Keratinocyte (primary cell): ENCODE measurements at regions not wholly inside any gene's neighbourhood (a gene's known extent, or its start where the extent isn't known, plus 50 kb on each side); places are given as distances from the start of the nearest gene placed in this dataset.

Experiments
- CTCF ChIP-seq, 3 experiments: IDR thresholded peaks in 1 of 3; conservative IDR thresholded peaks in 1 of 3; optimal IDR thresholded peaks in 1 of 3; 2 replicates in 2 of 3; 3 replicates in 1 of 3; pipeline versions ENCODE3 to v1.5.1; 2011; ENCODE audit warnings: low read length in 3 of 3, mild to moderate bottlenecking in 3 of 3, moderate library complexity in 2 of 3, control low read depth in 1 of 3, inconsistent platforms in 1 of 3; ENCODE audit not compliant: insufficient read depth in 2 of 3; ENCODE audit errors: extremely low read depth in 1 of 3
- EZH2 ChIP-seq: IDR thresholded peaks from one replicate; pipeline ENCODE4 v1.6.1; 2012; ENCODE audit warnings: inconsistent platforms, mild to moderate bottlenecking, low read length, moderate library complexity

DNA sequence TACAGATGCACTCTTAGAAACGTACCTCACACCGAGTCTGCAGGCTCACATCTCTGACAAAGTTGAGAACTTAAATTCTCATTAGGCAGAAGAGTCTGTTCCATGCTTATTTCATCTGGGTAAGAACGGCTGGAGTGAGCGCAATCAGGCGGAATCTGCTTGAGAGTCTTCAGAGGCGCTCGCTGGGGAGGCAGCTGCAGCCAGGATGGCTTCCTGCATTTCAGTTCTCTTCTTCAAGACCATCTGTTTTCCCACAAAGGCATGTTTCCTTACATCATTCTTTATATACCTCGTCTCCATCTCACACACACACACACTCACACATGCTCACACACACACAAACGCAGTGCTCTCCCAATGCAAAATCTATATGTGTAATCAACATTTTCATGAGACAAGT lies 497.1 kb downstream of the AJAP1 start:
- TF ChIP-seq CTCF (optimal IDR thresholded peaks at IDR 0.05 in 1 of 3, IDR thresholded peaks at IDR 0.05 in 1 of 3, conservative IDR thresholded peaks at IDR 0.05 in 1 of 3; ENCODE audit: extremely low read depth in 1 of 3, insufficient read depth in 2 of 3, low read length in 3 of 3) (no peak), EZH2 (no peak)
